ENCODE measurements at regions not wholly inside any gene's neighbourhood (a gene's known extent, or its start where the extent isn't known, plus 50 kb on each side); places are given as distances from the start of the nearest gene placed in this dataset.

DNA sequence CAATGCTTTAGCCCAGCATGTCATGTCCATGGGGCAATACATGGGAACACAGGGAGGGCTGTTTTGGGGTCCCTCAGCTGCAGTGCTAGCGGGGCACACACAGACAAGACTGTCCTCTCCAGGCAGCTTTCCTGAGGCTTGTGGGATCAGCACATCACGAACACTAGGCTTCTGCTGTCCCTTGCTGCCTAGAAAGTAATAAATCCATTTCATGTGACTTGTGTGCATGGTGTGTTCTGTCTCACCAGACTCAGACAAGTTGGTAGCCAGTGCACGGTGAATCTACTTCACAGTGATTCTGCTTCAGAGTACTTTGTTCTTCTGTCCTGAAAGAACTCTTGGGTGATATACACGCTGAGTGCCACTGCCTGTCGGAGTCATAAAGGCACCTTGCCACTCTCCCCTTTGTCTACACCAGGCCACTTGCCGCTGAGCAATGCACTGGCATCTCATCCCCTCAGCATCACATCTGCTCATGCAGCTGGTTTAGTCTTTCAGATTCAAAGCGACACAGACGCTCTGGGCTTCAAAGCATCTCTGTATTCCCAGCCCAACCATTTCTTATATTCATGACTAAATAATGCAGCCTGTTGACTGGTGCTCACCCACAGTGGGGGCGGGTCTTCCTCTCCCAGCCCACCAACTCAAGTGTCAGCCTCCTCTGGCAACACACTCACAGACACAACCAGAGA lies 95.2 kb upstream of the COX10 start:
- TF ChIP-seq BHLHE40 (IDR thresholded peaks at IDR 0.05; ENCODE audit: borderline replicate concordance) (no peak), SP1 (IDR thresholded peaks at IDR 0.05) (no peak), L3MBTL2 (conservative IDR thresholded peaks at IDR 0.05) (no peak), ELF4 (IDR thresholded peaks at IDR 0.05) (no peak)
